HEK293T (cell line): ENCODE measurements at regions not wholly inside any gene's neighbourhood (a gene's known extent, or its start where the extent isn't known, plus 50 kb on each side); places are given as distances from the start of the nearest gene placed in this dataset.
"Not testable (repeated sequence)": the region's sequence is repeated elsewhere in the genome, so short reads cannot be mapped to it uniquely, and the experiment has no call there.

ENCODE experiments used
- CTCF ChIA-PET: fragments of 350-600 bp; formaldehyde crosslinking; extraction: SDS; loops from one replicate; lab custom pipeline; 2021; ENCODE audit warnings: antibody characterized with exemption, inconsistent platforms; lab: Yijun Ruan, JAX
- POLR2A ChIA-PET: fragments of 350-600 bp; formaldehyde crosslinking; extraction: SDS; loops from one replicate; lab custom pipeline; 2020; ENCODE audit warnings: antibody characterized with exemption, inconsistent platforms; lab: Yijun Ruan, JAX
- DNase-seq: peaks from one replicate; pipeline ENCODE4 v3.0.0; 2012; ENCODE audit warnings: mixed read lengths; ENCODE audit errors: extremely low spot score
- ARNT ChIP-seq: fragments of 450-650 bp; IDR thresholded peaks from 2 replicates; pipeline ENCODE4 v1.6.1; 2017; ENCODE audit warnings: mild to moderate bottlenecking
- BHLHE40 ChIP-seq: fragments of 450-650 bp; IDR thresholded peaks from 2 replicates; pipeline ENCODE4 v1.6.1; 2016; ENCODE audit warnings: mild to moderate bottlenecking, moderate library complexity, borderline replicate concordance
- CTBP1 ChIP-seq: fragments of 450-650 bp; IDR thresholded peaks from 2 replicates; pipeline ENCODE4 v1.6.1; 2016; ENCODE audit warnings: borderline replicate concordance
- ELF4 ChIP-seq: fragments of 450-650 bp; IDR thresholded peaks from 2 replicates; pipeline ENCODE4 v1.6.1; 2017; ENCODE audit warnings: antibody characterized with exemption
- FOXA1 ChIP-seq: fragments of 450-650 bp; IDR thresholded peaks from 2 replicates; pipeline ENCODE4 v1.6.1; 2016; ENCODE audit warnings: mild to moderate bottlenecking
- FOXK2 ChIP-seq: fragments of 450-650 bp; IDR thresholded peaks from 2 replicates; pipeline ENCODE4 v1.6.1; 2016; ENCODE audit warnings: mild to moderate bottlenecking
- FOXM1 ChIP-seq: fragments of 450-650 bp; IDR thresholded peaks from 2 replicates; pipeline ENCODE4 v1.6.1; 2017; ENCODE audit warnings: mild to moderate bottlenecking, borderline replicate concordance
- HDGF ChIP-seq: fragments of 450-650 bp; IDR thresholded peaks from 2 replicates; pipeline ENCODE4 v1.6.1; 2017; ENCODE audit warnings: antibody characterized with exemption, borderline replicate concordance
- L3MBTL2 ChIP-seq: fragments of 450-650 bp; conservative IDR thresholded peaks from 2 replicates; pipeline ENCODE4 v1.6.1; 2016; ENCODE audit warnings: mild to moderate bottlenecking
- LEF1 ChIP-seq: fragments of 450-650 bp; IDR thresholded peaks from 2 replicates; pipeline ENCODE4 v1.6.1; 2017; ENCODE audit warnings: mild to moderate bottlenecking, borderline replicate concordance
- NFRKB ChIP-seq: fragments of 450-650 bp; IDR thresholded peaks from 2 replicates; pipeline ENCODE4 v1.6.1; 2016; ENCODE audit warnings: mild to moderate bottlenecking, moderate library complexity
- PKNOX1 ChIP-seq: fragments of 450-650 bp; IDR thresholded peaks from 2 replicates; pipeline ENCODE4 v1.6.1; 2016
- SP1 ChIP-seq: fragments of 450-650 bp; IDR thresholded peaks from 2 replicates; pipeline ENCODE4 v1.6.1; 2017
- SUZ12 ChIP-seq: fragments of 450-650 bp; IDR thresholded peaks from 2 replicates; pipeline ENCODE4 v1.6.1; 2016; ENCODE audit warnings: mild to moderate bottlenecking
- TARDBP ChIP-seq: fragments of 450-650 bp; IDR thresholded peaks from 2 replicates; pipeline ENCODE4 v1.6.1; 2016
- ZNF384 ChIP-seq: fragments of 450-650 bp; IDR thresholded peaks from 2 replicates; pipeline ENCODE4 v1.6.1; 2016

- ChIA-PET POLR2A (no interaction called here), CTCF (no interaction called here)
- TF ChIP-seq NFRKB (no peak), BHLHE40 (no peak), FOXK2 (no peak)
- no peak for DNase-seq
Observed at GRCh38 chr11:39777035-39777434, 1682.4 kb downstream of the LRRC4C start.

GRCh38 chr11:39772525-39773137, 1686.8 kb downstream of the LRRC4C start:
- TF ChIP-seq ZNF384: no peak
- no peak for TF ChIP-seq SP1
- TF ChIP-seq L3MBTL2: no peak
- TF ChIP-seq NFRKB: no peak
- TF ChIP-seq SUZ12: no peak
- TF ChIP-seq LEF1: no peak
- TF ChIP-seq CTBP1: no peak
- no peak for TF ChIP-seq PKNOX1
- TF ChIP-seq FOXK2: no peak

GRCh38 chr11:39768214-39768613, 1691.2 kb downstream of the LRRC4C start:
- CTCF ChIA-PET: no interaction called here
- TF ChIP-seq NFRKB (no peak), SUZ12 (no peak), LEF1 (no peak), L3MBTL2 (no peak), FOXA1 (no peak), TARDBP (no peak), CTBP1 (no peak), SP1 (no peak), FOXK2 (no peak), ARNT (no peak), ELF4 (no peak), ZNF384 (no peak)
- no peak for DNase-seq
- POLR2A ChIA-PET: no interaction called here

More at GRCh38 chr11:39772525-39773137, 1686.8 kb downstream of the LRRC4C start:
- no peak for DNase-seq
- POLR2A ChIA-PET: no interaction called here
- CTCF ChIA-PET: no interaction called here

GRCh38 chr11:39745401-39745800, 1714.1 kb downstream of the LRRC4C start:
- TF ChIP-seq HDGF (no peak), TARDBP (no peak), SUZ12 (no peak), ARNT (no peak), ELF4 (no peak)
- ChIA-PET CTCF (no interaction called here), POLR2A (no interaction called here)
- no peak for DNase-seq

- DNase-seq: no peak
- CTCF ChIA-PET: no interaction called here
Observed at GRCh38 chr11:39741066-39741465, 1718.4 kb downstream of the LRRC4C start.

GRCh38 chr11:39736351-39736750, 1723.1 kb downstream of the LRRC4C start:
- CTCF ChIA-PET, DNase-seq, POLR2A ChIA-PET: not testable (repeated sequence)

More at GRCh38 chr11:39741066-39741465, 1718.4 kb downstream of the LRRC4C start:
- TF ChIP-seq BHLHE40 (no peak), ZNF384 (no peak), FOXM1 (no peak), L3MBTL2 (no peak), ARNT (no peak), NFRKB (no peak), FOXA1 (no peak), LEF1 (no peak), CTBP1 (no peak), PKNOX1 (no peak), HDGF (no peak)
- POLR2A ChIA-PET: no interaction called here

- ChIA-PET CTCF (no interaction called here), POLR2A (no interaction called here)
- DNase-seq: no peak
- TF ChIP-seq CTBP1 (no peak), FOXM1 (no peak), BHLHE40 (no peak), HDGF (no peak), FOXK2 (no peak), SP1 (no peak), LEF1 (no peak), NFRKB (no peak), ELF4 (no peak), L3MBTL2 (no peak)
Observed at GRCh38 chr11:39732001-39732400, 1727.5 kb downstream of the LRRC4C start.

- POLR2A ChIA-PET: no interaction called here
- TF ChIP-seq ARNT (no peak), NFRKB (no peak), ELF4 (no peak), FOXK2 (no peak), FOXM1 (no peak), BHLHE40 (no peak), SUZ12 (no peak)
- CTCF ChIA-PET: interaction anchor here (0.6 kb wide), 1 partner anchor 26 kb away, joined by 3 read pairs; no protein-coding TSS in a partner anchor
- no peak for DNase-seq
Observed at GRCh38 chr11:39725081-39725480, 1734.4 kb downstream of the LRRC4C start.
